Right atrium auricular region (tissue), 2 donors: ENCODE measurements at regions not wholly inside any gene's neighbourhood (a gene's known extent, or its start where the extent isn't known, plus 50 kb on each side); places are given as distances from the start of the nearest gene placed in this dataset.
A peak's percentile ranks its signal among the peaks of the same experiment; 100 is the strongest.

ENCODE experiments used
- DNase-seq: peaks from one replicate; pipeline ENCODE4 v3.0.0-alpha.2; 2019; ENCODE audit warnings: low spot score
- H3K27ac ChIP-seq, 2 donors: fragments of 200-600 bp; sonication (generic); 1 replicate in 1 of 2; 2 replicates in 1 of 2; pipeline ENCODE4 v1.5.1; 2016 to 2019
- H3K27me3 ChIP-seq, 2 donors: fragments of 200-600 bp; sonication (generic); one replicate each; pipeline versions ENCODE4 v1.5.1 to v1.6.0; 2017 to 2019
- H3K36me3 ChIP-seq: fragments of 200-600 bp; sonication (generic); one replicate; pipeline ENCODE4 v1.5.1; 2016
- H3K4me1 ChIP-seq, 2 donors: fragments of 200-600 bp; sonication (generic); one replicate each; pipeline versions ENCODE4 v1.5.1 to v1.6.0; 2017 to 2019
- H3K4me3 ChIP-seq, 2 donors: fragments of 200-600 bp; sonication (generic); 1 replicate in 1 of 2; 2 replicates in 1 of 2; pipeline ENCODE4 v1.5.1; 2017 to 2019; ENCODE audit warnings: mild to moderate bottlenecking in 1 of 2, moderate library complexity in 1 of 2
- H3K9me3 ChIP-seq, 2 donors: fragments of 200-600 bp; sonication (generic); one replicate each; pipeline ENCODE4 v1.5.1; 2019
- TF ChIP-seq, protein P1 (sequence below), 2 donors: fragments of 200-600 bp; sonication (generic); IDR thresholded peaks; one replicate each; pipeline ENCODE4 v1.5.1; 2019; ENCODE audit warnings: antibody characterized with exemption in 2 of 2

DNA sequence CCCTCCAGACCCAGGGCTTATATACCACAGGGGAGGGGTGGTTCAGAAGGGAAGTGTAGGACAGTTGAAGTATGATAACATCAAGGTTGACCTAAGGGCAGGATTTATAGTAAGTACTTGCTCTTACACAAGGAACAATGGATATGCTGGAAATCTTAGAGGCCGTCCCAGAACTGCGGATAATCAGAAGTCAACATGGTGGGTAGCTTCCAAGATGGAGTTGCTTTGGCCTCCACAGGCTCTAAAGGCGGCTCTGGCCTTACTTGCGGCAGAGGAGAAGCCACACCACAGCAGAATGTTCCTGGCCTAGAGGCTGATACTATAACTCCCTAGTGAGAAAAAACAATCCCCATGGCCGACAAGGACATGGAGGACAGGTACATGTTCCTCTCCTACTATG is 344.7 kb downstream of the CDC5L start:
- Histone ChIP-seq H3K4me3 (no peak overlapping the region), H3K36me3 (no peaks in the 10 kb centered on the region), H3K27me3 (no peaks in the 10 kb centered on the region), H3K9me3 (no peaks in the 10 kb centered on the region), H3K27ac (no peak overlapping the region), H3K4me1 (no peaks in the 10 kb centered on the region)
- TF ChIP-seq, protein P1, sequence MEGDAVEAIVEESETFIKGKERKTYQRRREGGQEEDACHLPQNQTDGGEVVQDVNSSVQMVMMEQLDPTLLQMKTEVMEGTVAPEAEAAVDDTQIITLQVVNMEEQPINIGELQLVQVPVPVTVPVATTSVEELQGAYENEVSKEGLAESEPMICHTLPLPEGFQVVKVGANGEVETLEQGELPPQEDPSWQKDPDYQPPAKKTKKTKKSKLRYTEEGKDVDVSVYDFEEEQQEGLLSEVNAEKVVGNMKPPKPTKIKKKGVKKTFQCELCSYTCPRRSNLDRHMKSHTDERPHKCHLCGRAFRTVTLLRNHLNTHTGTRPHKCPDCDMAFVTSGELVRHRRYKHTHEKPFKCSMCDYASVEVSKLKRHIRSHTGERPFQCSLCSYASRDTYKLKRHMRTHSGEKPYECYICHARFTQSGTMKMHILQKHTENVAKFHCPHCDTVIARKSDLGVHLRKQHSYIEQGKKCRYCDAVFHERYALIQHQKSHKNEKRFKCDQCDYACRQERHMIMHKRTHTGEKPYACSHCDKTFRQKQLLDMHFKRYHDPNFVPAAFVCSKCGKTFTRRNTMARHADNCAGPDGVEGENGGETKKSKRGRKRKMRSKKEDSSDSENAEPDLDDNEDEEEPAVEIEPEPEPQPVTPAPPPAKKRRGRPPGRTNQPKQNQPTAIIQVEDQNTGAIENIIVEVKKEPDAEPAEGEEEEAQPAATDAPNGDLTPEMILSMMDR (IDR thresholded peaks at IDR 0.05): no peak
- peak; percentile 16 for DNase-seq

DNA sequence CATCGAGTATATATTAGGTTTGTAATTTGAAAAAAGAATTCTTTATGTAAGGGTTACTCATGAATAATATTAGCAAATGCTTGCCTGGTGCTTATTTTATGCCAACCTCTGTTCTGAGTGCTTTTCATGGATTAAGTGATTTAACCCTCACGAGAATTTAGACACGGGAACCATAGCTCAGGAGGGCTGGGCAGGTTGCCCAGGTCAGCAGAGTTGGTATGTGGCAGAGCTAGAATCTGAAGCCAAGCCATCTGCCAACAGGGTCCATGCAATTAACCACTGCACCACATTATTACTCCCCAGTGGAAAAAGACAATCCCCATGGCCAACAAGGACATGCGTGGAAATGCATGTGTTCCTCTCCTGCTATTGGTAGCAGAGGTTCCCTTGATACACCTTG is 345.6 kb downstream of the CDC5L start:
- H3K4me1 ChIP-seq: no peaks in the 10 kb centered on the region
- no peak overlapping the region for H3K4me3 ChIP-seq
- peak; percentile 16 for DNase-seq

DNA sequence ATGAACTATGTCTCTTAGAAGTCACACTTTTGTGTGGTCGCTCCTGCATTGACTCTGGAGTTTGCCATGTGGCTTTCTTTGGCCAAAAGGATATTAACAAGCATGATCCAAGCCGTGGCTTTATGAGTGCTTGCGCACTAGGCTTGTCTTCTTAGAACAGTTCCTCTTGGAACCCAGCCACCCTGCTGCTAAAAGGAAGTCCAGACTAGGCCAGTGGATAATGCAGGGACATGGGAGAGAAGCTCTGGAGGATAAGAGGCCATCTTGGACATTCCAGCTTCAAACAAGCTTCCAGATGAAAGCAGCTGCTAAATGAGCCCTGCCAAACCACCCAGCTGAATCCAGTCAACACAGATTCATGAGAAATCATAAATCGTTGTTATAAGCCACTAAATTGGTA is 346.4 kb downstream of the CDC5L start:
- no peaks in the 10 kb centered on the region for H3K9me3 ChIP-seq
- no peak overlapping the region for H3K27ac ChIP-seq
- peak; percentile 62 for DNase-seq
- H3K36me3 ChIP-seq: no peaks in the 10 kb centered on the region
- no peaks in the 10 kb centered on the region for H3K27me3 ChIP-seq
- TF ChIP-seq, protein P1 (IDR thresholded peaks at IDR 0.05): no peak
- no peaks in the 10 kb centered on the region for H3K4me1 ChIP-seq
- no peak overlapping the region for H3K4me3 ChIP-seq

More for the DNA sequence above, 345.6 kb downstream of the CDC5L start:
- H3K9me3 ChIP-seq: no peaks in the 10 kb centered on the region
- TF ChIP-seq, protein P1 (IDR thresholded peaks at IDR 0.05): no peak
- no peaks in the 10 kb centered on the region for H3K27me3 ChIP-seq
- H3K36me3 ChIP-seq: no peaks in the 10 kb centered on the region
- no peak overlapping the region for H3K27ac ChIP-seq

DNA sequence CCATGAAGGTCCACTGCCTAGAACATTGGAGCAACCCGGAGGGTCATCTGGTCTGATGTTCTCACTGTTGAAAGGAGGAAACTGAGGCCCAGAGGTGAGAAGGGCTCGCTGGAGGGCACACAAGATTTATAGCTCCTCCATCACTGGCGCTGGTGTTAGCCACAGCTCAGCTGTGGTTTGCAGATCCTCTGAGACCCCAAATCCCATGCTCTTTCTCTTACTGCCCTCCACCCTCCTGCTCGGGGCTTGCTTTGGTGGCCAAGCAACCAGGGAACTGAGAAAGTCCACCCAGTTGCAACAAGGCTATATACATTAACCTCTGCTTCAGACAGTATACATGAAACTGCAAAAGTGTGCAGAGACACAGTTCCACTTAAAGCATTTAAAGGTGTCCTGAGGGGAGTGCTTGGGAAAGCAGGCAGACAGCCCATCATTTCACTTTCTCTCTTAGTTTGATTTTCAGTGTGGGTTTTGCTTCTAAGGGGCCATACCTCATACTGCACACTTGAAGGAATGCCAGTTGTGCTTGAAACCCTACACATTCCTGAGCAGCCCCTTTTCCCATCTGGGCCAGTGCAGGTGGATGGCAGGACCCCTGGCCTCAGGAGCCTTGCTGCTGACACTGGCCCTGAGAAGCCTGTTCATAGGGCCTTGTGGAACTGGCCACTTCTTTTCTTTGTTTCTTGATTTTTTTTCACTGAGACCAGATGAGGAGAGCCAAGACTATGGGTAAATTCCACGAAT is 347.6 kb downstream of the CDC5L start:
- peak; percentile 50 for DNase-seq
- TF ChIP-seq, protein P1 (IDR thresholded peaks at IDR 0.05): no peak
- no peak overlapping the region for H3K4me3 ChIP-seq

DNA sequence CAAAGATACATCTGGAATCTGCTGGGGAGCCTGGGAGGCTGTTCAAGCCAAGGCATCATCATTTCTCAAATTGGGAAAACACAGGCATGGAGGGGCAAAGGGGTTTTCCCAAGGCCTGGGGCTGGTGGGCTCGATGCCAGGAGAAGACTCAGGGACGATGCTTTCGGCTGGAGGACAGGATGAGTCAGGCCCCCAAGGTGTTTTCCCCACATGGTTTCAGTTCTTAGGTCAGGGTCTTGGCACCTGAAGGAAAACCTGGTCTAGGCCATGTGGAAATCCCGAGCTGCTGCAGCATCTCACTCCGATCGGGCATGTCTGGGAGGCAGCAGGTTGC is 348.1 kb downstream of the CDC5L start:
- no peaks in the 10 kb centered on the region for H3K27me3 ChIP-seq
- H3K4me3 ChIP-seq: no peak overlapping the region
- H3K4me1 ChIP-seq: no peaks in the 10 kb centered on the region
- no peaks in the 10 kb centered on the region for H3K36me3 ChIP-seq
- DNase-seq: peak; percentile 54
- H3K27ac ChIP-seq: no peak overlapping the region
- TF ChIP-seq, protein P1 (IDR thresholded peaks at IDR 0.05): no peak
- no peaks in the 10 kb centered on the region for H3K9me3 ChIP-seq

More for the DNA sequence above, 347.6 kb downstream of the CDC5L start:
- Histone ChIP-seq H3K4me1 (no peaks in the 10 kb centered on the region), H3K27me3 (no peaks in the 10 kb centered on the region), H3K36me3 (no peaks in the 10 kb centered on the region), H3K27ac (no peak overlapping the region), H3K9me3 (no peaks in the 10 kb centered on the region)

DNA sequence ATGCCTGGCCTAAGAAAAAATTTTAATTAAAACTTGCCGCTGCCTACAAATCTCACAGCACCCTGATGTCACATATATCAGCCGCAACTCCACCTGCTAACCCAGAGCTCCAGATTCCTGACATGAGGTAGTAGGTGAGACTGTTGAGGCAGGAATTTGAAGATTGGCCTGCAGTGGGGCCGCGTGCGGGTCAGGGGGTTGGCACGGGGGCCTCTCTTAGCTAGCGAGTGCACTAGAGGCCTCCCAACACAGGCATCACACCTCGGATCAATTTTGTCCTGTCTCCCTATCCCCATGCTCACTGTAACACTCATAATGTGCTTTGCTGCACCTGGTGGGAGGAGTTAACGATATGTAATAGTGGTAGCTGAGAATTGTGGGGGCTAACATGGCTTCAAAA is 349.8 kb downstream of the CDC5L start:
- Histone ChIP-seq H3K9me3 (no peaks in the 10 kb centered on the region), H3K36me3 (no peaks in the 10 kb centered on the region), H3K27me3 (no peaks in the 10 kb centered on the region), H3K27ac (no peak overlapping the region), H3K4me3 (no peak overlapping the region), H3K4me1 (no peaks in the 10 kb centered on the region)
- TF ChIP-seq, protein P1 (IDR thresholded peaks at IDR 0.05): no peak
- no peak for DNase-seq
